Stomach (tissue), 8 donors: ENCODE measurements at regions not wholly inside any gene's neighbourhood (a gene's known extent, or its start where the extent isn't known, plus 50 kb on each side); places are given as distances from the start of the nearest gene placed in this dataset.

Experiments used
- DNase-seq, 2 donors: peaks; one replicate each; pipeline versions ENCODE4 v3.0.0 to v3.0.0-alpha.2; 2013 to 2019
- H3K27ac ChIP-seq, 5 donors: fragments of 200-600 bp in 4 of 5; sonication (generic) in 4 of 5; one replicate each; pipeline ENCODE4 v1.5.1; 2013 to 2019; ENCODE audit warnings: mild to moderate bottlenecking in 1 of 5, moderate library complexity in 1 of 5
- H3K27me3 ChIP-seq, 3 donors: fragments of 200-600 bp; sonication (generic); one replicate each; pipeline ENCODE4 v1.5.1; 2017 to 2019; ENCODE audit warnings: mixed run types in 1 of 3
- H3K36me3 ChIP-seq, 4 donors: fragments of 200-600 bp; sonication (generic); 1 replicate in 3 of 4; 2 replicates in 1 of 4; pipeline ENCODE4 v1.5.1; 2016 to 2019
- H3K4me1 ChIP-seq, 4 donors: fragments of 200-600 bp; sonication (generic); one replicate each; pipeline ENCODE4 v1.5.1; 2016 to 2019
- H3K4me3 ChIP-seq, 4 donors: fragments of 200-600 bp; sonication (generic) in 3 of 4; one replicate each; pipeline ENCODE4 v1.5.1; 2016 to 2019; ENCODE audit warnings: mild to moderate bottlenecking in 1 of 4
- H3K9me3 ChIP-seq, 4 donors: fragments of 200-600 bp; sonication (generic); one replicate each; pipeline ENCODE4 v1.5.1; 2016 to 2019
- CTCF ChIP-seq, 7 experiments: fragments of 450-650 bp in 4 of 7; fragments of 200-600 bp in 3 of 7; sonication (generic) in 3 of 7; IDR thresholded peaks; one replicate each; pipeline ENCODE4 v1.5.1; 2016 to 2019; ENCODE audit warnings: antibody characterized with exemption in 7 of 7, control low read depth in 2 of 7, mild to moderate bottlenecking in 1 of 7
- EP300 ChIP-seq: sonication (generic); formaldehyde crosslinking; IDR thresholded peaks from one replicate; pipeline ENCODE4 v1.6.1; 2017; ENCODE audit warnings: antibody characterized with exemption
- POLR2A ChIP-seq, 4 donors: fragments of 450-650 bp; IDR thresholded peaks; one replicate each; pipeline ENCODE4 v1.6.1; 2016; ENCODE audit warnings: antibody characterized with exemption in 4 of 4, control low read depth in 2 of 4, mild to moderate bottlenecking in 1 of 4, moderate library complexity in 1 of 4
- POLR2AphosphoS5 ChIP-seq, 3 donors: sonication (generic); formaldehyde crosslinking; IDR thresholded peaks; one replicate each; pipeline ENCODE4 v1.6.1; 2016; ENCODE audit warnings: antibody characterized with exemption in 3 of 3
- WGBS, 5 donors: extraction: QIAGEN DNeasy Blood & Tissue Kit in 3 of 5; methylation state at CpG; one replicate each; pipeline versions ENCODE4 v1.1.5 to v1.1.7; 2013 to 2018; 5-methylcytosine and 5-hydroxymethylcytosine counted together
- intact Hi-C: fragments of 100-400 bp; cut with DNase I; formaldehyde crosslinking; loops from one replicate; pipeline ENCODE4 v1.15.1; 2023; ENCODE audit warnings: low total_unique reads
- donor health status: healthy with polysubstance abuse.
- donor health status: Bipolar disorder and iron deficiency.
- donor health status: healthy.

DNA sequence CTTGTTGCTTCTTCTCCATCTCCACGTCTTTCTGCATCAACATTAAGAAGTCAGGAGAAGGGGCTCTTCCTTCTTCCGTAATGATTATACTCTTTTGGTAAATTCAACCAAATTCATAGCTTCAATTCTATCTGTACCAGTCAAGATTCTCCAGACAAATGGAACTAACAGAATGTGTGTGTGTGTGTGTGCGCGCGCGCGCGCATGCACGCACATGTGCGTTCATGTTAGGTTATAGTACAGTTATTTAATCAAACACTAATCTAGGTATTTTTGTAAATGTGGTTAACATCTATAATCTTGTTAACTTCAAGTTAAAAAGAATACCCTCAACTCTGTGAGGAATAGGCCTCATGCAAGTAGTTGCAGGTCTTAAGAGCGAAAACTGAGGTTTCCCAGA lies 150.3 kb upstream of the TAS2R1 start:
- no peaks in the 10 kb centered on the region for H3K36me3 ChIP-seq
- DNase-seq: no peak
- 90 to 96% (median 93%) methylated on average over 11 of the region's 11 CpGs for WGBS, 5 donors

DNA sequence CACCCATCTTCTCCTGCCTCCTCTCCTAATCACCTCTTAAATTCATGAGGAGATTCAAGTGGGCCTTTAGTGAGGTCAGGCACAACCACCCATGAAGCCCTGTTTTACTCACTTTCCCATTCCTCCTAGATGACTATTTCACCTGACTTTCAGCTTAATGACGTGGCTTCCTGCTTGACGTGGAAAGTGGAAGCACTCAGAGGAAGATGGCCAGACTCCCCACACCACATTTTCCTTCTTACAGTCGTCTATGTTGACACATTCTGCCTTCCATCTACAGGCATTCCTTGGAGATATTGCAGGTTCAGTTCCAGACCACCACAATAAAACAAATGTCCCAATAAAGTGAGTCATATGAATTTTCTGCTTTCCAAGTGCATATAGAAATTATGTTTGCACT lies 146.4 kb upstream of the TAS2R1 start:
- intact Hi-C loops: no loop called here
- H3K36me3 ChIP-seq: no peaks in the 10 kb centered on the region
- no peak overlapping the region for H3K4me3 ChIP-seq
- TF ChIP-seq CTCF (IDR thresholded peaks at IDR 0.05) (no peak), POLR2A (IDR thresholded peaks at IDR 0.05) (no peak), EP300 (no peak), POLR2AphosphoS5 (IDR thresholded peaks at IDR 0.05) (no peak)
- WGBS, 5 donors: 46 to 59% (median 47%) methylated on average over 3 of the region's 3 CpGs
- H3K9me3 ChIP-seq: peaks cover 0 to 11% (median 0%) of the 10 kb centered on the region in 4 donors
- H3K27me3 ChIP-seq: no peaks in the 10 kb centered on the region
- no peak for DNase-seq
- no peak overlapping the region for H3K27ac ChIP-seq
- H3K4me1 ChIP-seq: no peaks in the 10 kb centered on the region

More for the DNA sequence above, 150.3 kb upstream of the TAS2R1 start:
- H3K27me3 ChIP-seq: no peaks in the 10 kb centered on the region
- intact Hi-C loops: no loop called here
- peaks cover 0 to 11% (median 0%) of the 10 kb centered on the region in 4 donors for H3K9me3 ChIP-seq
- no peaks in the 10 kb centered on the region for H3K4me1 ChIP-seq
- H3K4me3 ChIP-seq: no peak overlapping the region
- H3K27ac ChIP-seq: no peak overlapping the region
- TF ChIP-seq POLR2AphosphoS5 (IDR thresholded peaks at IDR 0.05) (no peak), CTCF (IDR thresholded peaks at IDR 0.05) (no peak), POLR2A (IDR thresholded peaks at IDR 0.05) (no peak), EP300 (no peak)

DNA sequence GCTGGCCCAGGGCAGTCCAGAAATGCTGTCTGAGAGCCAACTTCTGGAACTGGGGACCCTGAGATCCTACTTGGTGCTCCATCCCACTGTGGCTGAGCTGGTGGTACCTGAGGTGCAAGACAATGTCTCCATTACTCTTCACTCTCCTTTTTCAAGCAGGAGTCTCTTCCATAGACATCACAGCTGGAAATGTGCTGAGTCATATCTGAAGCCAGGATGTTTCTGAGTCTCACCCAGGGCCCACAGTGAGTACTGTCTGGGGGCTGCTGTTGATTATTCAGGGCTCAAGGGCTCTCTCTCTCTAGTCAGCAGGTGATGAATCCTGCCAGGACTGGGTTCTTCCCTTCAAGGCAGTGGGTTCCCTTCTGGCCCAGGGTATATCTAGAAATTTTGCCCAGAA lies 145.2 kb upstream of the TAS2R1 start:
- no peak overlapping the region for H3K27ac ChIP-seq
- H3K27me3 ChIP-seq: no peaks in the 10 kb centered on the region
- DNase-seq: no peak
- TF ChIP-seq EP300: no peak
- TF ChIP-seq POLR2AphosphoS5 (IDR thresholded peaks at IDR 0.05): no peak
- TF ChIP-seq CTCF (IDR thresholded peaks at IDR 0.05): no peak
- TF ChIP-seq POLR2A (IDR thresholded peaks at IDR 0.05): no peak
- intact Hi-C loops: no loop called here
- H3K9me3 ChIP-seq: peaks cover 0 to 4% (median 0%) of the 10 kb centered on the region in 4 donors
- no peak overlapping the region for H3K4me3 ChIP-seq
- no peaks in the 10 kb centered on the region for H3K36me3 ChIP-seq
- H3K4me1 ChIP-seq: no peaks in the 10 kb centered on the region

GRCh38 chr5:9774472-9775079 lies 144.4 kb upstream of the TAS2R1 start:
- peaks cover 0 to 4% (median 0%) of the 10 kb centered on the region in 4 donors for H3K9me3 ChIP-seq
- H3K36me3 ChIP-seq: no peaks in the 10 kb centered on the region
- DNase-seq: peak in 1 of 2 donors; percentile 28
- no peak overlapping the region for H3K27ac ChIP-seq
- H3K4me3 ChIP-seq: no peak overlapping the region
- TF ChIP-seq POLR2AphosphoS5 (IDR thresholded peaks at IDR 0.05) (no peak), POLR2A (IDR thresholded peaks at IDR 0.05) (no peak), CTCF (IDR thresholded peaks at IDR 0.05) (no peak)
- no peaks in the 10 kb centered on the region for H3K4me1 ChIP-seq
- no peaks in the 10 kb centered on the region for H3K27me3 ChIP-seq
- 38 to 59% (median 50%) methylated on average over 3 of the region's 3 CpGs for WGBS, 5 donors
- intact Hi-C loops: no loop called here
